ENCODE measurements at regions not wholly inside any gene's neighbourhood (a gene's known extent, or its start where the extent isn't known, plus 50 kb on each side); places are given as distances from the start of the nearest gene placed in this dataset.

DNA sequence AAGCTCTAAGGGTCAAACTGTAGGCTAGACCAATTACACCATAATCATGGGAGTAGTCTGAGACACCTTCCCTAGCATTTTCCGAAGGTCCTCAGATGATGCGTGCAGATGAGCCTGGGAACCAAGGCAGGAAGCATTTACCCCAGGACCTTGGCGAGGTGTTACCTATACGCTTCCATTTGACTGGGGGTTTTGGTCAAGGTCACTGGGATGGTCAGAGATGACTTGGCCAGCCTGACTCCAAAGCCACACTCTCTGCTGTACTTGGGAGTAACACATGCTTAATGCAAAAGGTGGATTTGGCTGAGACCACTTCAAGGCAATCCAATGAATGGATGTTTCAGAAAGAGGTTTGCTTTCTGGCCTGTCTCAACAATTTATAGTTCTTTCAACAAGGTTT, 98.9 kb upstream of the IRS2 start:
- TF ChIP-seq, protein P1, sequence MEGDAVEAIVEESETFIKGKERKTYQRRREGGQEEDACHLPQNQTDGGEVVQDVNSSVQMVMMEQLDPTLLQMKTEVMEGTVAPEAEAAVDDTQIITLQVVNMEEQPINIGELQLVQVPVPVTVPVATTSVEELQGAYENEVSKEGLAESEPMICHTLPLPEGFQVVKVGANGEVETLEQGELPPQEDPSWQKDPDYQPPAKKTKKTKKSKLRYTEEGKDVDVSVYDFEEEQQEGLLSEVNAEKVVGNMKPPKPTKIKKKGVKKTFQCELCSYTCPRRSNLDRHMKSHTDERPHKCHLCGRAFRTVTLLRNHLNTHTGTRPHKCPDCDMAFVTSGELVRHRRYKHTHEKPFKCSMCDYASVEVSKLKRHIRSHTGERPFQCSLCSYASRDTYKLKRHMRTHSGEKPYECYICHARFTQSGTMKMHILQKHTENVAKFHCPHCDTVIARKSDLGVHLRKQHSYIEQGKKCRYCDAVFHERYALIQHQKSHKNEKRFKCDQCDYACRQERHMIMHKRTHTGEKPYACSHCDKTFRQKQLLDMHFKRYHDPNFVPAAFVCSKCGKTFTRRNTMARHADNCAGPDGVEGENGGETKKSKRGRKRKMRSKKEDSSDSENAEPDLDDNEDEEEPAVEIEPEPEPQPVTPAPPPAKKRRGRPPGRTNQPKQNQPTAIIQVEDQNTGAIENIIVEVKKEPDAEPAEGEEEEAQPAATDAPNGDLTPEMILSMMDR (IDR thresholded peaks at IDR 0.05), result no peak
- TF ChIP-seq RXRA (IDR thresholded peaks at IDR 0.05; ENCODE audit: borderline replicate concordance, low read depth) (no peak), RFX5 (IDR thresholded peaks at IDR 0.05; ENCODE audit: low read length) (no peak), EP300 (IDR thresholded peaks at IDR 0.05; ENCODE audit: borderline replicate concordance in 1 of 2, low read depth in 1 of 2, low read length in 1 of 2) (no peak)
